ENCODE measurements at regions not wholly inside any gene's neighbourhood (a gene's known extent, or its start where the extent isn't known, plus 50 kb on each side); places are given as distances from the start of the nearest gene placed in this dataset.

DNA sequence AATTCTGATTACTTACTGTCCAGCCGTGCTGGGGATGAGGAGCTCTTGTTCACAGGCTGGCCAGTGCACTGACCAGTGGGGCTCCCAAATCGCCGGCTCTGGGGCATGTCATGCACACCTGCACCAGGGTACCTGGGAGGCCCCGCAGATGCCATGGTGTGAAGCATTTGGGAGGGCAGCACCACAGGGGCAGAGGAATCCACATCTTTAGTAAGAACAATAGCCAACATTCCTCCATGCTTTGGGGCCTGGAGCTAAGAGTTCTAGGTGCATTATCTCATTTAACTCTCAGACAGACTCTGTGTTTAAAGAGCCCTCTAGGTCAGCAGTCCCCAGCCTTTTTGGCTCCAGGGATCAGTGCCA is 104.2 kb downstream of the ACKR3 start:
- no peak for DNase-seq

DNA sequence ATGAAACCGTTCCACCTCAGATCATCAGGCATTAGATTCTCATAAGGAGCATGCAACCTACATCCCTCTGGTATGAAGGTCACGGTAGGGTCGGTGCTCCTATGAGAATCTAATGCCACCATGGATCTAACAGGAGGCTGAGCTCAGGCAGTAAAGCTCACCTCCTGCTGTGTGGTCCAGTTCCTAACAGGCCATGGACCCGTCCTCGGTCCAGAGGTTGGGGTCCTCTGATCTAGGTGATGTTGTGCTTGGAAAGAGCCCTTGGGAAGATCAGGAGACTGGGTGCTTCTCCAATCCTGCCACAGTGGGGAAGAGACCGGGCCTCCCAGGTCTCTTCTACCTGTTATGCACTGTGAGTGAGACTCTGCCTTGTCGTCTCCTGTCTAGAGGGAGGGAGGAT is 104.6 kb downstream of the ACKR3 start:
- no peak for DNase-seq

DNA sequence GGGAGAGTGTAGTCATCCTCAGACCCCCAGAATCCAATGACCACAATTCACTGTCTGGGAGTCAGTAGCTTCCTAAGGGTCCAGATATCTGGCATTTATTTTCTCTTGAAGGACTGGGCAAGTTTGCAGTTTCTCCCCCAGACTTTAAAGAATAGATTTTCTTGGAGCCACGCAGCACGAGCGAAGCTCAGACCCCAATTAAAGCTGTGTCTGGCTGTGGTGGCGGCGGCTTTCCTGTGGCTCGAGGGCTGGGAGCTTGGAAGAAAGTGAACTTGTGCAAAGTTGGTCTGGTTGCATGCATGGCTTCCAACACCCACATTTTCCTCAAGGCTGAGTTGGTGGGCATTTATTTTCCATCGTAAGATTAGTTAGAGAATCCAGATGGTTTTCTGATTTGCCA is 105.0 kb downstream of the ACKR3 start:
- no peak for DNase-seq

DNA sequence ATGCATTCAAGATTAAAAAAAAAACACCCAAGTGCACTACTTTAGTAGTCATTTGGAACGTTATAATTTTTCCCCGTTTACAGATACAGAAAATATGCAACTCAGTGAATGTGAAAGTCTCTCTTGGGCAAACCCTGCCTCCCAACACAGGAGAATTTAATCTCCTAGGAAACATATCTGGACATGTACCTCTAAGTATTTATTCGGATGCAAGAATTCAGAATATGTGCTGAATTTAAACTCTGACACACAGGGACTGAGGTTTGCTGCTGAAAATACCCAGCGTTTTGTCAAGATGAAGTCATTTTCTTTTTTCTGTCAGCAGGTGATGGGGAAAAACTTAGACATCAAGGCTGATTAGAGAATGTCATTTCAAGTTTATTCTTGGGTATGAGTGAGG is 105.4 kb downstream of the ACKR3 start:
- no peak for DNase-seq

DNA sequence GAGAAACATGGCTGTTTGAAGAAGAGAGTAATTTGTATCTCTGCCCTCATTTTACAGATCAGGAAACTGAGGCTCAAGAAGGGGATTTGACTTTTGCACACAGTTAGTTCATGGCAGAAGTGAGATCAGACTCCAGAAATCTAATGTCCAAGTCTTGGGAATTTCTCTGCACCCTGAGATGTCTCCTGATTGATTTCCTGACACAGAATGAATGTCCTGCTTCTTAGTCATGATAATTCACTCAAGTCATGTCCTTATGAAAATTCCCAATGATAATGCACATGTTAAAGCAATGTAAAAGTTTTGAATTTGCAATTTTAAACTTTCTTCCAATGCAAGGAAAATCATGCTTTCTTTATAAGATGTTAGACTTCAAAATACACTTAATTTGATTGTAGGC is 105.9 kb downstream of the ACKR3 start:
- DNase-seq = no peak

DNA sequence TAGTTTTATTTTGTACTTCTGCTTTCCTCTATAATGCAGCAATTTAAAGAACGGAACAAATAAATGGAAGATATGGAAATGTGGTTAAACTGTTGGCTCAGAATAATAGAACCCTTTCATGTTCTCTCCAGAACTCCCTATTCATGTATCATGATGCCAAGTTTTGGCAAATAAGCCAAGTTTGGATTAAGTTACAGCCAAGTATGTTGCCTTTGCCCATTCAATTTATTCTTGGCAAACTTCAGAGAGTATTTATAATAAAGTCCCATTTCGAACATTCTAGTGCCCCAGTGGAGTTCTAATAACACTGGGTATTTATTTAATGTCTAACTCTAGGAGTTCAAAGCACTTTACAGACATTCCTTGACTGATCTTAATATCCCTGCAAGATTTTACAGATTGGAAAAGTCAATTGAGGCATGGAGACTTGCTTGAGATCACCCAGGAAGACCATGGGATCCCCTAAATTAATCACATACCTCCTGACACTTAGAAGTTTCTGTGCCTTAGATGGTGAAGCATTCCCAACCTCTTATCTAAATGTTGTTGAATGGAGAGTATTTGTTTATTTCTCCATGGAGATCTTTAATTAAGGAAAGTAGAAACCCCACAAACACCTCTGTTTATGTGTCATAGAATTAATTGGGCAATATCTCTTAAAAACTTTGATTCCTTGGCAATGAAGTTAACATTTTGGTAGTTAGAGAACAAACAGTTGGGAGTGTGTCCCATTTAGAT is 106.7 kb downstream of the ACKR3 start:
- no peak for DNase-seq

DNA sequence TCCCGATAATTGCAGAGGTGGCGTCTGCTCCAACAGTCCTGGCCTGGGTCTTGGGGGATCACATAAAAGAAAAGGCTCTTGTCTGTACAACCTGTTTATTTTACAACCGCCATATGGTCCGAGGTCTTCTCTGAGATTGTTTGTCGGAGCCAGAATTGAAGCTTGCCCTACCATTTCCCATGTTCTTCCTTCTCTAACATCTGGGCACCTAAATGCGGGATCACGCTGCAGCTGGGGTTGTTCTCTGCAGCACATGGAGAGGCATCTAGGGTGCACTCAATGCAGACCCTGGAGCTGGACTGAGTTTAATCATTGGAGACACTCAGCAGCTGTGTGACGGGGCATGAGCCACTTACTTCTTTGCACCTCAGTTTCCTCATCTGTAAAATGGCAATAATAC is 107.7 kb downstream of the ACKR3 start:
- no peak for DNase-seq

DNA sequence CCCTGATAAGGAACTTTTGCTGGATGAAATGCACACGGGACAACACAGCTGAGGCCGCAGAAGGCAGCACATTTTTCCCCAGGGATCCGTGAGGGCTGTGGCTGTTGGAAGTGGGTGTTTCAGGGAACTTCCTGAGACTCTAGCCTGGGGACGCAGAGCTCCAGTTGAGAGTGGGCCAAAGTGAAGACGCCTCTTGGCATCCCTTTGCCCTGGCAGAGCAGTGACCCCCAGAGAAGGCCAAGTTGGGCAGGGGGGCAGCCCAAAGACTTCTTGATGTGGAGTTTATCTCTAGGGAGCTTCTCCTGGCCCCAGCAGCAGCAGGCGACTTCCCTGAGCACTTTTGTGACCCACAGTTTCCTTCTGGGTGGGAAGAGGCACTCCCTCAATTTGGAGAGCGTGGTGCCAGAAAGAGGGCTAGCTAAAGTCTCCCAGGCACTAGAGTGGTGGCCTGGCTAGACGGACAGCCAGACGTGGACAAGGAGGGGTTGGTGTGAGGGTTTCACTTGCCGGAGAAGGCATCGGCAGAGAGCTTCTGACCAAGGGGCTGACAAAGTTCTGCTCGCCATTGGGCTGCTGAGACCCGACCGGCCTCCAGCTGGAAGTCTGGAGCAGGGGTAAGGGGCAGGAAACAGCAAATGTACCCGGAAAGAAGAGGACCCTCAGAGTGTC is 108.8 kb downstream of the ACKR3 start:
- no peak for DNase-seq

DNA sequence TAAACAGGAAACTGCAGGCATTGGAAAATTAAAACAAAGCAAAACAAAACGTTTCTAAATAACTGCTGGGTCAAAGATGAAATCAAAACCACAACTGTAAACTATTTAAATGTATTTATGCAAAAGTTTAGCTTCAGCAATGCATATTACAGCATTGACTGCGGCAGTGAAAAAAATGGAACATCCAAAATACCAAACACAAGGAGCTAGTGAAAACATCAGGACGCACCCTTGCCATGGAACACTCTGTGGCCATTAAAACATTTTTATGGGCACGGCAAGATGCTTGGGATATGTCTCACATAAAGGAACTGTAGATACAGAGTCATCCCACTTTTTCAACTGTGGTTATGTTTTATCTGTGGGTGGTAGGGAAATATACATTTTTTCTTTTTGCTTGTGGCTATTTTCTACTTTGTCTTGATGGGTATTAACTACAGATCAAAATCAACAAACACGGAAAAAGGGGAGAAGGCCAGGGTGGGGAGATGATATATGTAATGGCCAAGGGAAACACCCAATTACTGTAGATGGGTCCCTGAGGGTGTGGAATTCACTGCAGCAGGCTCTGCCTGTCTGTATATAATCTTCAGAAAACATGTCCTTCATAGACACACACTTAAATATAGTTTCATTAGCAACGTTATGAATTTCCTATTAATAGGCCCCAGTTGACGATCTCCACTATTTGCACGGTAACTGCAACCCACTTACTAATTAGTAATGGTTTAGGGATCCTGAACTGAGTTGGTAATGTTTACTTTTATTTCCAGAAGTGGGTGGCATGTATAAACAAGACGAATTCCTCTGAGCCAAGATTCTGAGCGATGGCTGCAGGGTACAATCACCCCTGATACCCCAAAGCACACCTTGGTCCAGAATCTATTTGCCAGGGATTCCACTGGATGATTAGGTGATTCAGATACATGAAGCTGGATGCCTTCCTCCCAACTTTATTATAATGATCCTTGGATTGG is 110.5 kb downstream of the ACKR3 start:
- no peak for DNase-seq

DNA sequence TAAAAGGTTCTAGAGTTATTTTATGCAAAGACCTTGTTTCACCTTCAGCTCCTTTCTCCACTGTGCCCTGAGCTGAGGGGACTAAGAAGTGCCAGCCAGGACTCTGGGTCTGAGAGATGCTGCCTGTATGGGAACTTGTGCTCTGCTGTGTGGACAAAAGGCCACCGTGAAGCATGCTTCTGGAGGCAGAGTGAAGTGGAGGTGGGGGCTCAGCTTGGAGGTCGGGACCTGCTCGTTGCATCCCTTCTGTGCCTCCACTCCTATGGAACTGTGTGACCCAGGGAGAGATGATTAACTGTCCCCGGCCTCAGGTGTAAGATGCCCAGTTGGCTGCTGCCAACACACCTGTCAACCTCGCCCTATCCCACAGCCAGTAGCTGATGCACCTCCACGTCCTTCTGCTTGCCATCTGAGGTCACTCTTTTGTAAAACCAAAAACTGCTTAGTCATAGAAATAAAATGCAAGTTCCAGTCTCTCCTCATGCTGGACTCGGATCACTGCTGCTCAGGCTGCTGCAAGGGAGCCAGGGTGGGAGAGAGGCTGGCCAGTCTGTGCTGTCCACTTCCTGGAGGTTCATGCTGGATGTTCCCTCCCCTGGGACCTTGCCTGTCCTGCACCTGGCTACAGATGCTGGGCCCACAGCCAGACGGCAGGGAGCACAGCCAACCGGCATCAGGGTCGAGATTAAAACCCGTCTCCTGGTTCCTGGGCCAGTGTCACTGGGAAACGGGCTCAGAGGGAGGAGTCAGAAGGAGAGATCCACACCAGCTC is 113.2 kb downstream of the ACKR3 start:
- DNase-seq = no peak

DNA sequence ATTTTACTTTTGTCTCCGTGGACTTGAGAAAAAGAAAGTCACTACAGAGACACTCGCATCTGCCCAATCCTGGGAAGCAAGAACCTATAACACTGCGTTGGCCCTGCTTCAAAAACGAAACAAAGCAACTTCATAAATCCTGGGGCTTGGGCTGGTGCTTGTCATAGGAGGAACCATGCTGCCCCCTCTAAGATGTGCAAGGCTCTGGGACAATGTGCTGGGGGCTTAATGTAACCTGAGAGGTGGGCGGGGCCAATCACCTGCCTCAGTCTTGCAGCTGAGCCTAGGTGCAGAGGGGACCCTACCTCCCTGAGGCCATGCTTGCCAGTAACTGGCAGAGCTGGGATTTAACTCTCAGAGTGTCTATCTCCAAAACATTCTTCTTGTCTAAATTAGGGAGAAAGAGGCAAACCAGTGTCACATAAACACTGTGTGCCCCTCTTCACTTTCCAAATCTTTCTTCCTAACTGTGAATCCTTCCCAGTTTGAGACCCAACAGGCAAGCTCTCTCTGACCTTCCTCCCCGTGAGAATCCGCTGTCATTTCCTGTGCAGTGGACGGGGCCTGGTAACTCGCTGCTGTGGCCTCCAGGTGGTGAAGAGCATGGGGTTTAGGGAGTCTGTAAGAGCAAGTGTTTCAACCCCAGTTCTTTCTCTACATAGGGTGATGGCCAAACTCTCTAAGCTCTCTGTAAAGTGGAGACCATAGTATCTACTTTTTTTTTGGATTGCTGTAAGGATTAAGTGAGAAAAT is 115.1 kb downstream of the ACKR3 start:
- no peak for DNase-seq

DNA sequence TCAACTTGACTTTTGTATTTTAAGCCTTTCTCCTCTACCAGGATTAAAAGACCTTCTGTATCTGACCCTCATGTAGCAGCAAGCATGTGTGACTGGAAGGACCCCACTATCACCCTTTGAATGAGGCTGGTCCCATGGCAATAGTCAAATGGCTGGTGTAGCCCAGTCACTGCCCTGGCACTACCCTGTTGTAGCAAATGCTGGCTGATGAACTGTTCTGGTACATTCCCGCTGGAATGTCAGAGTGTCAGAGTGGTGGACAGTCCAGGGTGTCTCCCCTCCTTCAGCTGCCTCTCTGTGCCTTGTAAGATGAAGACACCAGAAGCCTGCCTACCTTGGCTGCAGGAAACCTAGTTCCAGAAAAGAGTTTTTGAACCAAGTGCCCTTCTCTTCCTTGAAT is 115.7 kb downstream of the ACKR3 start:
- no peak for DNase-seq

DNA sequence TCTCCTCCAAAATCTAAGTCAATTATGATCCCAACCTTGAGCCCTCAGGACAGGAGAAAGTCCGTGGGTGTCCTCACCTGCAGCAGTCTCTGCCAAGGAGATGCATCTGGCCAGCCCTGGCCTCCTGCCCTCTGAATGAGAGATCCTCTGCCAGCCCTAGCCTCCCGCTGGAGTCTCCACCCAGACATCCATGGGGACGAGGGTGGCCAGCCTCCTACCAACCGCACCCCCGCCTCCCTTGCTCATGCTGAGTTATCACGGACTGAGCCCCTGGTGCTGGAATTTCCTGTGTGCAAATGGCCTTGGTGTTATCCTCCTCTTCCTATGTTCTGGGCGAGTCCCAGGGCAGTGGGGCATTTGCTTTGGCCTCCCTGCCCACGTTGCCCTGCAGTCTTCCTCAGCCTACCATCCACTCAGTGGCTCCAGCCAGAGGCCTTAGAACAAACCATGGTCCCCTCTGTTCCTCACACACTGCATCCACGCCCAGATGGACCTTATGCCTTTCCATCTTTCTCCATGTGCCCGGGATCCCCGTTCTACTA is 116.4 kb downstream of the ACKR3 start:
- DNase-seq = no peak

DNA sequence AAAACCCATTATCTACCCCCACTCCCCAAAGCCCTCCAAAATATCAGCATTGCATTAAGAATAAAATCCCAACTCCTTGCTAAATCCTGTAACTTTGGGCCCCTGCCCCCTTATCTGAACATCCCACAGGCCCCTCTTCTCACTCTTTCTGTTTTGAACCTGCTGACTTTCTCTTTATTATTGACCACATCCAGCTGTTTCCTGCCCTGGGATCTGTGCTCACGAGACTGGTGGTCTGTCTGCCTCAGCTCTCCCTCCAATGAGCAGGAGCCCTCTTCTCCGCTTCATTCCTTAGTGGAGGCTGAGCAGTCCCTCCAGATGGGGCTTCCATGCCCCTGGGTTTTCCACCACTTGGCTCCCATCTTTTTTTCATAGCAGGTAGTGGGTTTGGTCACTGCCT is 116.9 kb downstream of the ACKR3 start:
- peak; percentile 36 for DNase-seq

DNA sequence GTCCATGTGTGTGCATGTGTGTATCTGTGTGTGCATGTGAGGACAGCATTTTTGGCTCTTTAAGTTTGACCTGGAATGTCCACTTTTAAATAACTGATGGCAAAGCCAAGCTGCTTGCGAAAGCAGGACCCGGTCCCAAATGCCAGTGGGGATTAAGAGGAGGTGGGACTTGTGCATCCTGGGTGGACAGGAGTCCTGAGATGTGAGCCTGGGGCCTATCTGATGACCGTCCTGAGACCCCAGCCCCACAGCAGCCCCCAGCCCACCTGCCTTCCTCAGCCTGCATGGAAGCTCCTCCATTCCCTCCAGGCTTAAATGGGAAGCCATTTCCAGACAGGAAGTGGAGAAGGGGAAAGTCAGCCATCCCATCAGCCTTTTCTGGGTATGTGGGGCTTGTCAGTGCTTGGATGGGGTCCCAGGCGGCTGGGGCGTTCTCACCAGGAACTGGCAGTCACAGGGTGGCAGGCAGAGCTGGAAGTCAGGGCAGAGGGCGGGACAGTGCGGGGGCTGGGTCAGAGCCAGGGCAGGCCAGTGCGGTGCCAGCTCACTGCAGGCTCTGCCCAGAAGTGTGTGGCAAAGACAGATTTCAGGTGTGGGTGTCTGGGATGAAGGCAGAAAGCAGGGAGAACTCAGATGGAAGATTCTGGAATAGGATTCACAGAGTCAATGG is 117.8 kb downstream of the ACKR3 start:
- no peak for DNase-seq

DNA sequence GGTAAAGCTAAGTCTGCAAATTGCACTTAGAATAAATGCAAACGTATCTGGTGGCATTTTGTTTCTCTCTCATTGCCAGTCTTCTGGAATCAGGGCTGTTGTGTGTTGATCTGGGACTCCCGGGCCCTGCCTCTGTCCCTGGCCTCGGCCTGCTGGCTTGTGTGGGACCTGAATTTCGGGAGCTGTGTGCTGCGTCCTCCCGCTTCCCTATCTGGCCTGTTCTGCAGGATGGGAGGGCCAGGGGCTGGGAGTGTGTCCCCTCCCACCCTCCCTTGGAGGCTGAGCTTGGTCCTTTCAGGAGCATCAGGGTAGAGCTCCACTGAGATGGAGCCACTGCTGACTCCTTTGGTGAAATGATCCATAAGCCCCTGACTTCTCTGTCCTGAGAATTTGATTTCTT is 118.5 kb downstream of the ACKR3 start:
- no peak for DNase-seq

DNA sequence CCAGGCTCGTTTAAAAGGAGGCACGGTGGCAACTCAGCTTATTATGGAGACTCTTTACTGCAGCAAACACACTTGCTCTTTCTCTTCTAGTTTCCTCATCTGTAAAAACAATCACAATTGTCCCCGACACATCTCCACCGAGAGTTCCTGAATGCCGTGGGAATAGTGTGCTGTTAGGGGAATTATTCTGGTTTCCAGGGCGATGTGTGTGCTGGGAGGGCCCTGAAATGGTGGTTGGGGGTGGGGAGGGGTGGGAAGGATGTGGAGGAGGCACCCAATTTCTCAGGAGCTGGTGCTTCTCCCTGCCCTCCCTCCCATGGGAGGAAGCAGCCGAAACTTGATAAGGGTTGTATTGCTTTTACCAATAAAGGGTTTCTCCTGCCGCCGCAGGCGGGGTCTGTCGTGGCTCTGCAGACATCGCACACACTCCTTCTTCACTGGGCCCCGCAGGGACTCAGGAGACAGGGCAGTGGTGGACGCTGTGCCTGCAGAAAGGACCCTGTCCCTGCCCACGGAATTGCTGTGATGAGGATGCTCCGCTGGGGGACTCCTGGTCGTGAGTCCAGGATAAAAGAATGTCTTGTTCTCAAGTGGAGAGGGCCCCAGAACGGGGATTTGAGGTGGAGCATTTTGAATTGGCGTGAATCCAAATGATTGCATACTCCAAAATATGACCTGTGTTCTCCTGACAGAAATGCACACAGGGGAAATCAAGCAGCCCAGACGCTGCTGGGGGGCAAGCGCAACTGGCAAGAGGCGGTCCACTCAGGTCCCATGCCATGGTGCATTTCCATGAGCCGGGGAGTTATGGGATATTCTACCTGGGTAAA is 119.2 kb downstream of the ACKR3 start:
- DNase-seq = no peak

DNA sequence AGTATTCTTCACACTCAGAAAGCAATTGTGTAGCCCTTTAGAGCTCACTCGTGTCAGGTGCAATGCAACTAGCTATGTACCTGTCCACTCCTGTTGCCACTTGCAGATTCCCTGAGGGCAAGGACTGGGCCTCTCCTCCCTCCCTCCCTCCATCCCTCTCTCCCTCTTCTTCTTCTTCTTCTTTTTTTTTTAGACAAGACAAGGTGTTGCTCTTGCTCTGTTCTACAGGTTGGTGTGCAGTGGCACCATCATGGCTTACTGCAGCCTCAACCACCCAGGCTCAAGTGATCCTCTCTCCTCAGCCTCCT is 119.7 kb downstream of the ACKR3 start:
- DNase-seq = no peak

DNA sequence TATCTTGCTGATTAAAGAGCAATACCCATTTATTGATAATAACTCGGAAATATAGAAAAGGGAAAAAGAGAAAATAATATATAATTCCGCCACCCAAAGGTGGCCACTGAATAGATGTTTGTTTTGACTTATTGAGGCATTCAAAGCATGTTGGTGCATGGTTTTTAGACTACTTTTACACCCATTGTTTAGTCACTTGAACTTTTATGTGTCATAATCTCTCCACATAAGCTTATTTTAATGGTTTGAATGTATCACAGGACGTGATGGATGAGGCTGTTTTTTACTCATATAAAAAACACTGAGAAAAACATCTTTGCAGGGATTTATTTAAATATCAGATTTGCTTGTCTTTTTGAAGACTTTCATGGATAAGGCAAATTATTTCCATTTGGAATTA is 120.4 kb downstream of the ACKR3 start:
- no peak for DNase-seq

DNA sequence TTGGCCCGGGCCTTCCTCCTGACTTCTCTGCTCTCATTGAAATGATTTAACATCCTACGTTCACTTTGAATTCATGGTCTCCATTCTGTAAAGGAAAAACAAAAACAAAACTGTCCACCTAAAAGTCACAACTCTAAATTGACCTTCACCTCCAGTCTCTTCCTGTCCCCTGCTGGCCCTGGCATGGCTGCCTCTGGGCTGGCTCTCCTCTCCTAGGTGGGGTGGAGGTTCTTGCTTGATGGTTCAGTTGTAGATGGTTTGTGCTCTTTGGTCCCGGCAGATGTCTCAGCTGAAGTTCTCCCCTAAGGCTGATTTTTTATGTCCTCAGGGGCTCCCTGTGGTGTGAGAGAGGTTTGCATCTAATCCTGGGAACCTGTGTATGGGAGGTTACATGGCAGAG is 121.1 kb downstream of the ACKR3 start:
- DNase-seq = no peak

All from renal pelvis (tissue), 1 donor.